Hindlimb muscle (tissue), 1 donor: ENCODE measurements at regions not wholly inside any gene's neighbourhood (a gene's known extent, or its start where the extent isn't known, plus 50 kb on each side); places are given as distances from the start of the nearest gene placed in this dataset.
"Not testable (repeated sequence)": the region's sequence is repeated elsewhere in the genome, so short reads cannot be mapped to it uniquely, and the experiment has no call there.

Source experiments
- DNase-seq: peaks from one replicate; pipeline ENCODE4 v3.0.0-alpha.2; 2013

GRCh38 chr10:119996944-119997343, 104.4 kb downstream of the SEC23IP start:
- no peak for DNase-seq

GRCh38 chr10:119997429-119997828, 104.9 kb downstream of the SEC23IP start:
- DNase-seq, result no peak

DNA sequence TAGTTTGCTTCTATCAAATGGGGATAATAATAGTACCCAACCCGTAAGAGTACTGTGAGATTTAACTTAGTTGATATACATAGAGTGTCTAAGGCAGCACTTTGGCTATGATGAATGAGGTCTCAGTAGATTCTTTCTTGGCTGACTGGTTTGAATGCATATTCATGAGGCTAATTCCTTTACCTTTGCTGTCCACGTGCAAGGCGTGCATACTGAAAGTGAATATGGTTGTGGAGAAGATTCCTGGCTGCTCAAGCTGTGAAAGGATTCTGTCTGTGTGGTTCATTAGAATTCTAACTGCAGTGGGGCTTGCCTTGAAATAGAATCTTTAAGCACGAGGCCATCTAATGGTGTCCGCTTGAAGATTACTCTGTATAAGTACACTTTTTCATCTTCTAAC, 110.3 kb downstream of the SEC23IP start:
- DNase-seq, result no peak

DNA sequence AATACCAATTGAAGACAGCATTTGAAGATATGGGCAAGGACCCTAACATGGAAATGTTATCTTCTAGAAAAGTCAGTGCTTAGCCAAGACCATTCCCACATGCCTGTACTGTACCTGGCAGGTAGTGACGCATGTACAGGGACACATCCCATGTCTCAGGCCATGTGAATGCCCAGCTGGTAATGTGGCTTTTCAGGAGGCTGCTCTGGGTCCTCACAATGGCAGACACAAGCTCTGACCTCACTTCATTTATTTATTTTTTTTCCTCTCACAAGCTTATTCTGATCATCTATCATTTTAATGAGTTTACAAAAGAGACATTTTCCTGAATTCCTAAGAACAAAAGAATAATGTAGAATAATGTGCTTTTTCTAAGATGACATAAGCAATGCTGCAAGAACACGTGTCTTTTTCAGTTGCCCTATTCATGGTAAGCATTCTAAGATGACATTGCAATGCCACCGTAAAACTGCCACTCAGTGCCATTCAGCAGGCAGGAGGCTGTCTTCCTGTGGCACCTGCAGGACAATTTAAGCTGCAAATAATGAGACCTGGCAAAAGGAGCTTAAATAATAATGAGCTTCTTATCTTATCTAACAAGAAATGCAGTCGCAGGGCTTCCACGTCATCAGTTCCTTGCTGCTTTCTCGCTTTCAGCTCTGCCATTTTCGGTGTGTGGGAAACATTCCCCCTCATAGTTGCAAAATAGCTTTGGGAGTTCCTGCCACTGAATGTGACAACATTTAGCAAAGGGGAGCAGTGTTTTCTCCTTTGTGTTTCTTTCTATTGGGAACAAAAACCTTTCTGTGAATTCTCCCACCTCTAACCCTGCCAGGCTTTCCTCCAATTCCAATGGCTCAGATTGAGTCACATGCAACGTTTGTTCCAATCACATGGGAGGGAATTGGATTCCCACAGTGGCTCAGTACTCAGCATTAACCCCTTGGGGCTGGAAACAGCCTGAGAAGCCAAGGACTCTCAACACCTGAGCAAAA, 113.0 kb downstream of the SEC23IP start:
- DNase-seq, result no peak

DNA sequence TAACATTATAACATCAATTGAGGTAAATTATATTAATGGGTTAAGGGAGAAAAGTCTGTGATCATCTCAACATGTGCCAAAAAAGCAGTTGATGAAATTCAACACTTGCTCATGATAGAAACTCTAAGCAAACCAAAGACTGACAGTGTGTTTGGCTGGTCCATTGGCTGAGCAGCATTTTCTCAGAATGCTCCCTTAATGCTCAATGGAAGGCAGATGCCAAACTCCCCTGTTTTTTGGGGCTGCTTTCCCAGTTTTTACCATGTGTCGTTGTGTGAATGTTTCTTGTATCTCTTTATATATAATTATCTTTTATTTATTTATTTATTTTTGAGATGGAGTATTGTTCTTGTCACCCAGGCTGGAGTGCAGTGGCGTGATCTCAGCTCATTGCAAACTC, 114.7 kb downstream of the SEC23IP start:
- no peak for DNase-seq

DNA sequence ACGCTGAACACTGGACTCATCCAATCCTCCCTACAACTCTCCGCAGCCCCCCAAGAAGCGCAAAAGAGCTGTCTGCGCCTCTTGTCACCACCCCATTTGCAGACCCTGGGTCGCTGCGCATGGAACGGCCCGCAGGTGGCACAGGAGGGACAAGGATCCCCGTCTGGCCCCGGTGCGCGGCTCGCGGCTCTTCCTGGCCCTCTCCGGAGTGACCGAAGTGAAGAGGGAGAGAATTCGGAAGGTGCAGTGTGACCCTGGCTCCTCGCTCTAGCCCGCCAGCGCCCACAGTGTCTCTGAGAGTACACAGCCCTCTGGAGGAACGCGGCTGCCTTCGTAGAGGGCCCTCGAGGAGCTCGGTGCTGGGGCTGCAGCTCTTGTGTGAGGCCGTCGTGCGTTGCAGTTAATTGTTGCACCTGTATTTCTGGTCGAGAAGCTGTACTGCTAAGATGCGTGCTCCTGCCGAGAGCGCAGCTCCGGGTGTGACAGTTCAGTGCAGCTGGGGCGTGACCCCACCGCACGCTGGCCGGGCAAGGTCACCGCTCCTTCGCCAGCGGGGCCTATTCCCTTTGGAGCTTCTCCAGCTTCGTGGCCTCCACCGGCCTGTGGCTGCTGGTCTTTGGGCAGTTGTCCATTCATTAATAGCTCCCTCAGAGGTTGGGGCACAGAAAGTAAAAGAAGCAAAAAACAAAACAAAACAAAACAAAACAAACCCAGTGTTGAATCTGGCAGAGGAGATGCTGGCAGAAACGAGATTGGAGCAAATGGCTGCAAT, 119.0 kb downstream of the SEC23IP start:
- peak; percentile 14 for DNase-seq

GRCh38 chr10:120012131-120012400, 119.5 kb downstream of the SEC23IP start:
- no peak for DNase-seq

DNA sequence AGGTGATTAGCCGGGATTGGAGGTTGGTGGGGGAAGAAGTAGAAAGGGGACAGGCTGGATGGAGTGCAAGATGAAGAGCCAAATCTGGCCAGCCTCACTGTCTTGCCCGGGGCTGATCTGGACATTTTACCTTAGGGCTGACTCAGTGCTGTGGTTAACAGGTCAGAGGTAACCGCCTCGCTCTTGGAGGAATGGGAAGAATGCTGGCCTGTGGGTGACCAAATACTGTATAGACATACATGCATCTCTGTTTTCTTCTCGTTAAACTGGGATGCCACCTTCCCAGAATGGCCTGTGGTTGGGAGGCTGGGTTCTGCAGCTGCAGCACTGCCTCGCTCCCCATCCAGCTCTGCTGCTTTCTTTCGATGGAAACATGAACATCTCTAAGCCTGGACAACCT, 120.0 kb downstream of the SEC23IP start:
- no peak for DNase-seq

GRCh38 chr10:120014031-120014430, 121.5 kb downstream of the SEC23IP start:
- no peak for DNase-seq

GRCh38 chr10:120015064-120015463, 122.5 kb downstream of the SEC23IP start:
- DNase-seq, result no peak

GRCh38 chr10:120016906-120017305, 124.4 kb downstream of the SEC23IP start:
- no peak for DNase-seq

- no peak for DNase-seq
These were observed 125.3 kb downstream of the SEC23IP start for GRCh38 chr10:120017733-120018417.

GRCh38 chr10:120018695-120019094, 126.2 kb downstream of the SEC23IP start:
- DNase-seq, result no peak

DNA sequence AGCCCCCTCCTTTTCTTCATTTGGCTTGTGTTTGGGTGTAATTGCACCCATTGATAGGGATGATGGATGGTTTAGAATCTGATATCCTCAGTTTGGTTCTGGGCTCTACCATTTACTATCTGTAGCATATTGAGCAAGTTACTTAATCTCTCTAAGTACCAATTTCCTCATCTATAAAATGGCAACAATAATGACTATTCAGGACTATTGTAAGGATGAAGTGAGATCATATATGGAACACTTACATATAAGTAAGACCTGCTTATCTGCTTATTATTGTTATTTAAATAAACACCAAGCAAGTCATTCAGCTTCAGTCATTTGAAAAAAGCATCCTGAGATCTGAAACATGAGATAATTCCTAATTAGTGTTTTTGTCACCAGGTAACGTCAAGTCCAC, 127.0 kb downstream of the SEC23IP start:
- DNase-seq, result no peak

- DNase-seq, result no peak
These were observed 129.8 kb downstream of the SEC23IP start for GRCh38 chr10:120022357-120022756.

DNA sequence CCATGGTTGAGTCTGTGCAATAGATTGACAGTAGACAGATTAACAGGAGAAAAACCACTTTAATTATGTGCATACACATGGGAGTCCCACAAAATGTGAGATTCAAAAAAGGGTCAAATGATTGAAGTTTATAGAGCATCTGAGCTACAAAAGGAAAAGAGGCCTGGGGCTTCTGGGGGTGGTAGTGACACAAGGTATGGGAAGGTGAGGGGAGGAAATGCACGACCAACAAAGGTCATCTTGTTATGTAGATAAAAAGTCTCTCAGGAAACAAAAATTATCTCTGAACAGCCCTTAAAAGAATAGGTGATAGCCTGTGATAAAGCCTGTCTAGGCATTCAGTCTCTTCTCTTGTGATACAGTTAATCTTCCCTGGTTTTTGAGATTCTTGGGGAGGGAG, 141.7 kb downstream of the SEC23IP start:
- no peak for DNase-seq

- DNase-seq, result no peak
These were observed 146.5 kb downstream of the SEC23IP start for GRCh38 chr10:120039046-120039445.

DNA sequence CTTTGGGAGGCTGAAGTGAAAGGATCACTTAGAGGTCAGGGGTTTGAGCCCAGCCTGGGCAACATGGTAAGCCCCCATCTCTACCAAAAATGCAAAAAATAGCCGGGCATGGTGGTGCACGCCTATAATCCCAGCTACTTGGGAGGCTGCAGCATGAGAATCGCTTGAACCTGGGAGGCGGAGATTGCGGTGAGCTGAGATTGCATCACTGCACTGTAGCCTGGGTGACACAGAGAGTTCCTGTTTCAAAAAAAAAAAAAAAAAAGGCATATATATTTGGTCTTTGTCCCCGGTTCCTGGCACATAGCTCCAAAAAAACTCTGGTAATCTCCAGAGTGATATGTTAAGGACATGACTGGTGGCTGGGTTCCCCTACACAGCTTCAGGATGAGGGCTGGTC, 147.3 kb downstream of the SEC23IP start:
- DNase-seq, result no peak

DNA sequence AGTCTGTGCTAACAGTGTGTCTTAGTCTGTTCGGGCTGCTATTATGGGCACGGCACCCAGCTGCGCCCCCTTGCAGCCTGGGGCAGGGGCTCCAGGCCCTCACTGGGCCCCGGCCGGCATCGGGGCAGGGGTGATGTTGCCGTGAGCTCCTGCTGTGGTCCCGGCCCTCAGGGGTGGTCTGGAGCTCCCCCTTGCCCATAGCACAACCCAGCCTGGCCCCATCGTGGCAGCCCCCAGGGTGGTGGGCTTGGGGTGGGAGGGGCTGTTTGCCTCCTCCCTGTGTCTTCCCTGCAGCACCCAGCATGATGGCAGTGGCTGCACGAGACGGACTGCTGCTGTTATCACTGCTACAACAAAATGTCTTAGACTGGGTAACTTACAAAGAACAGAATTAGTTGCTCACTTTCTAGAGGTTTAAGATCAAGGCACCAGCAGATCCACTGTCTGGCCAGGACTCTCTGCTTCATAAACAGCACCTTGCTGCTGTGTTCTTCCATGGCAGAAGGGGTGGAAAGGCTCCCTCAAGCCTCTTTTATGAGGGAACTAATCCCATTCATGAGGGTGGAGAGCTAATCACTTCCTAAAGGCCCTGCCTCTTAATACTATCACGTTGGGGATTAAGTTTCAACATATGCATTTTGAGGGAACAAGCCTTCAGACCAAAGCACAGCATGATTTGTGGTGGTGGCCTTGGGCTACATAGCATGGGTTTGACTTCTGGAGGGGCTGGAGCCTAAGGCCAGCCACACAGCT, 149.5 kb downstream of the SEC23IP start:
- DNase-seq, result no peak

DNA sequence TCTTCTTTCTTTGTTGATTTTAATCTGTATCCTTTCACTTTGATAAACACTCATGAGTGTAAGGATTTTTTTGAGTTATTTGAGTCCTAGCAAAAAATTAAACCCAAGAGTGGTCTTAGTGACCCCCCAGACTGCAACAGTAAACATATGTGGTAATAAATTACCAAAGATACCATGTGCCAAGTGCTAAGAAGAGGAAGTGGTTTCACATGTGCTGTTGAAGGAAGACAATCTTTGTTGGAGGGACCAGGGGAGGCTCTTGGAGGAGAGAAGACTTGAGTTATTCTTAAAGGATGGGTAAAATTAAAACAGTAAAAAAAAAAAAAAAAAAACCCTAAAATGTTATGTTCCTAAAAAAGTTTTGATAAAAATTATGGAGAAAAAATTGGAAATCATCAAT, 150.2 kb downstream of the SEC23IP start:
- DNase-seq, result no peak

- DNase-seq, result not testable (repeated sequence)
These were observed 154.8 kb downstream of the SEC23IP start for GRCh38 chr10:120047373-120047772.

DNA sequence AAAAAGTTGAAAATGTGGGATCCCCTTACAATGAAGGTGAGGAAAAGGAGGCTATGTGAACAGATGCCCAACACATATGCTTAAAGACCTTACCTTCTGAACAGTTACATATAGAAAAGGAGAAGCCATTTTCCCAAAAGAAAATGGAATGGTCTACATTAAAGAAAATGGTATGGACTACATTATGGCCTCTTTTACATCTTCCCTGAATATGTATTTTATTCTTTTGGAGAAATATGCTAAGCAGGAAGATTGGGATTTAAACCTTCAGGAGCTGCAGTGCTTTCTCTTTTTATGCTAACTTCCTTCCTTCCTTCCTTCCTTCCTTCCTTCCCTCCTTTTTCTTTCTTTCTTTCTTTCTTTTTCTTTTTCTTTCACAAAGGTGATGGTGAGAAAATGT, 155.4 kb downstream of the SEC23IP start:
- DNase-seq, result no peak

DNA sequence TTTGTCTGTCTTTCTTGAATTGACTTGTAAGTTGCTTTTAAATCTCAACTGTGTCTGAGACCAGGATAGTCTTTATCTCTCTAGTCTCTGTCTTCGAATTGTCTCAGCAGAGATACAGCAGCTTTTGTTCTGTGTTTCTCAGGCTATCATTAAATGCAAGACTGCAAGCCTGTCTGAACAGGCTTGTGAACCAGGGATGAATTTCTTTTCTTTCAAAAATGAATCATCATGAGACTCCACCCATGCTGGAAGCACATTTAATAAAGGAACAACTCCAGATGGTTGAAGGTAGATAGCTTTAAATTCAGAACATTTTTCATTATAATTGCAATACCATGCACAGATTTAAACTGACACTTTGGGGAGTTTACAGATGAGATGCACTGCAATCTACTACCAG, 155.9 kb downstream of the SEC23IP start:
- no peak for DNase-seq
